MCF 10A (cell line): ENCODE measurements at regions not wholly inside any gene's neighbourhood (a gene's known extent, or its start where the extent isn't known, plus 50 kb on each side); places are given as distances from the start of the nearest gene placed in this dataset.

Experiments
- BruUV-seq: library from RNA; stranded (reverse); fragments of 400-500 nt; replicated peaks from 2 replicates; lab custom pipeline; 2021; lab: Mats Ljungman, UMichigan
- CTCF ChIA-PET: fragments of 300-600 bp; sonication (Branson Sonifier 250); formaldehyde crosslinking; extraction: SDS; loops from one replicate; lab custom pipeline; 2021; ENCODE audit warnings: antibody characterized with exemption, inconsistent platforms; lab: Yijun Ruan, JAX
- POLR2A ChIA-PET: fragments of 300-600, 350-650 bp; sonication (Branson Sonifier 250); formaldehyde crosslinking; extraction: SDS; loops from one replicate; lab custom pipeline; 2020; ENCODE audit warnings: antibody characterized with exemption, inconsistent platforms; lab: Yijun Ruan, JAX
- DNase-seq: peaks from one replicate; pipeline ENCODE4 v3.0.0-alpha.2; 2018; ENCODE audit not compliant: unreplicated experiment
- H3K27ac Mint-ChIP-seq: one replicate; pipeline ENCODE4 v1.8.0; 2022; ENCODE audit warnings: mild to moderate bottlenecking, low read depth, mixed read lengths; ENCODE audit not compliant: unreplicated experiment
- H3K27me3 Mint-ChIP-seq: one replicate; pipeline ENCODE4 v1.8.0; 2022; ENCODE audit warnings: mixed read lengths; ENCODE audit not compliant: insufficient read depth, unreplicated experiment
- H3K36me3 Mint-ChIP-seq: one replicate; pipeline ENCODE4 v1.8.0; 2022; ENCODE audit warnings: mild to moderate bottlenecking, moderate library complexity, mixed read lengths; ENCODE audit not compliant: insufficient read depth, unreplicated experiment
- H3K4me1 Mint-ChIP-seq: one replicate; pipeline ENCODE4 v1.8.0; 2022; ENCODE audit warnings: mixed read lengths; ENCODE audit not compliant: insufficient read depth, unreplicated experiment
- H3K4me3 Mint-ChIP-seq: one replicate; pipeline ENCODE4 v1.8.0; 2022; ENCODE audit warnings: mild to moderate bottlenecking, moderate library complexity, mixed read lengths; ENCODE audit not compliant: unreplicated experiment
- H3K9me3 Mint-ChIP-seq: one replicate; pipeline ENCODE4 v1.8.0; 2022; ENCODE audit warnings: mixed read lengths; ENCODE audit not compliant: unreplicated experiment
- CTCF ChIP-seq: fragments of 200-600 bp; IDR thresholded peaks from one replicate; pipeline ENCODE4 v1.8.0; 2022; ENCODE audit warnings: antibody characterized with exemption, mild to moderate bottlenecking; ENCODE audit not compliant: unreplicated experiment
- intact Hi-C: fragments of 100-400 bp; cut with micrococcal nuclease; formaldehyde crosslinking; loops from 2 replicates; pipeline ENCODE4 v1.14.1; 2022

- no TSS peak for BruUV-seq
- peaks cover 7% of the 10 kb centered on the region for H3K9me3 Mint-ChIP-seq
- intact Hi-C loops = no loop called here
- ChIA-PET CTCF (interaction anchor here (0.7 kb wide), 1 partner anchor 69 kb away, joined by 3 read pairs; no protein-coding TSS in a partner anchor), POLR2A (no interaction called here)
- H3K4me3 Mint-ChIP-seq = no peak overlapping the region
- no peaks in the 10 kb centered on the region for H3K4me1 Mint-ChIP-seq
- no peaks in the 10 kb centered on the region for H3K36me3 Mint-ChIP-seq
- no peak overlapping the region for H3K27ac Mint-ChIP-seq
- no peak for DNase-seq
- TF ChIP-seq CTCF = no peak
- H3K27me3 Mint-ChIP-seq = no peaks in the 10 kb centered on the region
These were observed 1077.2 kb downstream of the TTLL7 start for GRCh38 chr1:82921759-82922158.

DNA sequence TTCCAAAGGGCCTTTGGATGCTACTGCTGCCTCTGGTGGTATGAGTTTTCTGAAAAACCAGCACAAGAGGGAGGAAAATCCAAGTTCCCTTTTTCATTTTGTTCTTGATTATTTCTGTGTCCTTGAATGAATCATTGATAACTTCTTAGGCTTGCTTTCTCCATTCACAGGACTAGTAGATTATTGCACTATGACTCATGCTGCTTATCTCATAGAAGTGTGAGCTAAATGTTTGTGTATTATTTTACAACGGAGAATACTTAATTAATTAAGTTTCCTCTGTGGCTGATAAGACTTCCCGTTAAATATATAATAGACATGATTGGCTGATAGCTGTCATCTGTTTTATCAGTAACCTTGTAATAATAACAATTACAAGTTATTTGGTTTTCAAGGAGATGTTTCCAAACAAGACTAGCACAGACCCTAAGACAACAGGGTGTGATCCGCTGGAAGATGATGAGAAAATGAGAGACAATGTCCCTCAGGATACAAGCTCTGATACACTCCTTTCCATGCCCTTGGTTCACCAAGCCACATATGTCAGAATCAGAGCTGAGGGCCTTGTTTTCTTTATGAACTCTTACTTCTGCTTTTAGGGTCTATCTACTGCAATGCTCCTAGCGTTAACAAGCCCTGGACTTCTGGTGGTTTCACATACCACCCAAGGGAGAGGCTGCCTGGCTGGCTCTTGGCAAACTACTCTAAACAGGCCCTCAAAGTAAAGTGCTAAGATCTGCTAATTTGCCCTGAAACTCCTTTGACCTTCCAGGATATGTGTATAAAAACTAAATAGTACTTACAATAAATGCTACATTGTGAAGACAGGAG, 1078.3 kb downstream of the TTLL7 start:
- DNase-seq = no peak
- no TSS peak for BruUV-seq
- Mint-ChIP-seq H3K4me1 (no peaks in the 10 kb centered on the region), H3K36me3 (no peaks in the 10 kb centered on the region), H3K27ac (no peak overlapping the region), H3K27me3 (no peaks in the 10 kb centered on the region), H3K4me3 (no peak overlapping the region), H3K9me3 (peaks cover 7% of the 10 kb centered on the region)
- TF ChIP-seq CTCF = no peak
- intact Hi-C loops = no loop called here
- ChIA-PET POLR2A (no interaction called here), CTCF (interaction anchor here (0.6 to 0.9 kb wide), 3 partner anchors 234 to 918 kb away, joined by 3 to 4 read pairs (median 4); no protein-coding TSS in a partner anchor)

- POLR2A ChIA-PET = no interaction called here
- H3K4me1 Mint-ChIP-seq = no peaks in the 10 kb centered on the region
- CTCF ChIA-PET = no interaction called here
- intact Hi-C loops = no loop called here
- no peak overlapping the region for H3K4me3 Mint-ChIP-seq
- H3K27ac Mint-ChIP-seq = no peak overlapping the region
- no peak for DNase-seq
- peaks cover 3% of the 10 kb centered on the region for H3K9me3 Mint-ChIP-seq
- no peak for TF ChIP-seq CTCF
- H3K27me3 Mint-ChIP-seq = no peaks in the 10 kb centered on the region
- no TSS peak for BruUV-seq
- no peaks in the 10 kb centered on the region for H3K36me3 Mint-ChIP-seq
These were observed 1079.1 kb downstream of the TTLL7 start for GRCh38 chr1:82919837-82920236.

DNA sequence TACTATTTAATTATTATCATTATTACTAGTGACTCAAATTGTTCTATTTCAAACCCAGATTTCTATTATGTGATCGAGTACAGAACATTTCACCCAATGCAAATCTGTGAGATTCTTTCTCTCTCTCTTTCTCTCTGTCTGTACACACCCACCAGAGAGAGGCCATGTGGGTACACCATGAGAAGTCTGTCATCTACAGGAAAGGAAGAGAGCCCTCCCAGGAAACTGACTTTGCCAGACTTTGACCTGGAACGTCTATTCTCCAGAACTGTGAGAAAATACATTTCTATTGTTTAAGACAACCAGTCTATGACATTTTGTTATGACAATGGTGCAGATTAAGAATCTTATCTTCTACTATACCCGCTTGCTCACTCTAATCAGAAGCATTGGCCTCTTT, 1091.6 kb downstream of the TTLL7 start:
- Mint-ChIP-seq H3K27me3 (no peaks in the 10 kb centered on the region), H3K36me3 (no peaks in the 10 kb centered on the region), H3K4me1 (no peaks in the 10 kb centered on the region), H3K9me3 (no peaks in the 10 kb centered on the region), H3K27ac (no peak overlapping the region), H3K4me3 (no peak overlapping the region)
- no peak for TF ChIP-seq CTCF
- intact Hi-C loops = no loop called here
- DNase-seq = no peak
- ChIA-PET POLR2A (no interaction called here), CTCF (no interaction called here)
- BruUV-seq = no TSS peak
